Thyroid gland (tissue), 4 donors: ENCODE measurements at regions not wholly inside any gene's neighbourhood (a gene's known extent, or its start where the extent isn't known, plus 50 kb on each side); places are given as distances from the start of the nearest gene placed in this dataset.

Experiments
- CTCF ChIP-seq, 6 experiments: fragments of 200-600 bp in 3 of 6; fragments of 450-650 bp in 3 of 6; sonication (generic) in 3 of 6; IDR thresholded peaks; one replicate each; pipeline ENCODE4 v1.5.1; 2016 to 2019; ENCODE audit warnings: antibody characterized with exemption in 6 of 6, mild to moderate bottlenecking in 2 of 6, inconsistent platforms in 1 of 6, moderate library complexity in 1 of 6
- POLR2A ChIP-seq, 2 donors: fragments of 450-650 bp; IDR thresholded peaks; one replicate each; pipeline ENCODE4 v1.6.1; 2017; ENCODE audit warnings: antibody characterized with exemption in 2 of 2, mild to moderate bottlenecking in 2 of 2, moderate library complexity in 1 of 2

GRCh38 chr5:135120951-135121350 lies 86.9 kb upstream of the PITX1 start:
- TF ChIP-seq CTCF (IDR thresholded peaks at IDR 0.05) (no peak), POLR2A (IDR thresholded peaks at IDR 0.05) (no peak)
